Endothelial cell of umbilical vein (primary cell): ENCODE measurements at regions not wholly inside any gene's neighbourhood (a gene's known extent, or its start where the extent isn't known, plus 50 kb on each side); places are given as distances from the start of the nearest gene placed in this dataset.

Source experiments
- EZH2 ChIP-seq: IDR thresholded peaks from 2 replicates; pipeline ENCODE4 v1.6.1; 2012; ENCODE audit warnings: borderline replicate concordance, low read depth, mild to moderate bottlenecking, moderate library complexity, low read length, inconsistent platforms; ENCODE audit not compliant: severe bottlenecking
- TF ChIP-seq, protein P1 (sequence below), 2 donors: IDR thresholded peaks; 1 replicate in 1 of 2; 2 replicates in 1 of 2; pipeline ENCODE4 v1.5.1; 2011; ENCODE audit warnings: low read length in 2 of 2, mild to moderate bottlenecking in 2 of 2, moderate library complexity in 2 of 2, control low read depth in 1 of 2, inconsistent platforms in 1 of 2, low read depth in 1 of 2; ENCODE audit not compliant: insufficient read depth in 1 of 2; ENCODE audit errors: extremely low read depth in 1 of 2

DNA sequence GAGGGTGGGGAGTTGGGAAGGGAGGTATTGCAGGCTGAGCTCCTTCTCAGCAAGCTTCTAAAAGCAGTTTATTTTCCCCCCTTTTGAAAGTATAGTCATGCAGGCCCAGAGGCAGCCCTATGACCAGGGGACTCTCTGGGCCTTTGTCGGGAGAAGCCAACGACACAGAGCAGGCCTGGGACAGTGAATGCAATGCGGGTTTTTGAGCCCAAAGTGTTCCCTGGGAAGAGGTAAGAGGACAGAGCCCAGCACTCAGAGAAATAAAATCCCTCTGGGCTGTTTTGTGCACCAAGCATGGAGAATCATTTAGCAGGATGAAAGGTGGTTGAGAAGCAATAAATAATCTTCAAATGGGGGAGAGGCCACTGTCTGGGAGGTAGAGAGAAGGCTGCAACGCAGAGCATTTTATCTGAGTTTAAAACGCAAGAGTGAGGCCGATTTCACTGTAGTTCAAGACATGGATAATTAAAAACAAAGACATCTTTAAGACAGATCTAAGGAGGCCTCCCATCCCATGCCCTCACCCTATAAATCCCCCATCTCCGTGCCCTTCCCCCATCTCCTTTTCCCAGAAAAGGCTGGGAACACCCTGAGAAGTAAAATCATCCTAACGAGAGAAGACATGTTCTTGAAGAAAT lies 237.5 kb downstream of the CDC5L start:
- no peak for TF ChIP-seq EZH2
- TF ChIP-seq, protein P1, sequence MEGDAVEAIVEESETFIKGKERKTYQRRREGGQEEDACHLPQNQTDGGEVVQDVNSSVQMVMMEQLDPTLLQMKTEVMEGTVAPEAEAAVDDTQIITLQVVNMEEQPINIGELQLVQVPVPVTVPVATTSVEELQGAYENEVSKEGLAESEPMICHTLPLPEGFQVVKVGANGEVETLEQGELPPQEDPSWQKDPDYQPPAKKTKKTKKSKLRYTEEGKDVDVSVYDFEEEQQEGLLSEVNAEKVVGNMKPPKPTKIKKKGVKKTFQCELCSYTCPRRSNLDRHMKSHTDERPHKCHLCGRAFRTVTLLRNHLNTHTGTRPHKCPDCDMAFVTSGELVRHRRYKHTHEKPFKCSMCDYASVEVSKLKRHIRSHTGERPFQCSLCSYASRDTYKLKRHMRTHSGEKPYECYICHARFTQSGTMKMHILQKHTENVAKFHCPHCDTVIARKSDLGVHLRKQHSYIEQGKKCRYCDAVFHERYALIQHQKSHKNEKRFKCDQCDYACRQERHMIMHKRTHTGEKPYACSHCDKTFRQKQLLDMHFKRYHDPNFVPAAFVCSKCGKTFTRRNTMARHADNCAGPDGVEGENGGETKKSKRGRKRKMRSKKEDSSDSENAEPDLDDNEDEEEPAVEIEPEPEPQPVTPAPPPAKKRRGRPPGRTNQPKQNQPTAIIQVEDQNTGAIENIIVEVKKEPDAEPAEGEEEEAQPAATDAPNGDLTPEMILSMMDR (IDR thresholded peaks at IDR 0.05; ENCODE audit: extremely low read depth in 1 of 2, insufficient read depth in 1 of 2, low read depth in 1 of 2, low read length in 2 of 2), result no peak
